ENCODE measurements at regions not wholly inside any gene's neighbourhood (a gene's known extent, or its start where the extent isn't known, plus 50 kb on each side); places are given as distances from the start of the nearest gene placed in this dataset.

GRCh38 chr3:118231578-118231977, 803.1 kb downstream of the IGSF11 start:
- Mint-ChIP-seq H3K4me3 (ENCODE audit: unreplicated experiment) (no peak overlapping the region), H3K27ac (ENCODE audit: unreplicated experiment) (no peak overlapping the region), H3K9me3 (ENCODE audit: unreplicated experiment) (no peaks in the 10 kb centered on the region), H3K27me3 (ENCODE audit: low read depth, unreplicated experiment) (no peaks in the 10 kb centered on the region), H3K36me3 (ENCODE audit: low read depth, unreplicated experiment) (no peaks in the 10 kb centered on the region), H3K4me1 (ENCODE audit: low read depth, unreplicated experiment) (no peaks in the 10 kb centered on the region)
- DNase-seq (ENCODE audit: low read depth) = no peak
- TF ChIP-seq CTCF (IDR thresholded peaks at IDR 0.05; ENCODE audit: insufficient read depth, low read depth, low read length) (no peak), EZH2 (IDR thresholded peaks at IDR 0.05; ENCODE audit: insufficient read depth, low read length) (no peak)
- no peaks in the 10 kb centered on the region for H4K20me1 ChIP-seq (ENCODE audit: insufficient read depth, low read length)
- no peak overlapping the region for H2AFZ ChIP-seq (ENCODE audit: low read depth, low read length)
- H3K4me1 ChIP-seq (ENCODE audit: insufficient read depth, low read length) = no peaks in the 10 kb centered on the region
- no peak overlapping the region for H3K9ac ChIP-seq (ENCODE audit: low read length)
- no peak overlapping the region for H3K4me2 ChIP-seq (ENCODE audit: low read length)
- no peaks in the 10 kb centered on the region for H3K79me2 ChIP-seq (ENCODE audit: insufficient read depth, low read length)
- no peaks in the 10 kb centered on the region for H3K27me3 ChIP-seq (ENCODE audit: insufficient read depth, low read length)
- H3K36me3 ChIP-seq (ENCODE audit: insufficient read depth, low read length) = no peaks in the 10 kb centered on the region
- no peaks in the 10 kb centered on the region for H3K9me3 ChIP-seq (ENCODE audit: insufficient read depth, low read depth, low read length)
- no peak overlapping the region for H3K4me3 ChIP-seq (ENCODE audit: insufficient read depth, low read depth, low read length)
- H3K27ac ChIP-seq (ENCODE audit: low read depth, low read length) = no peak overlapping the region
- FAIRE-seq = no peak

- Histone ChIP-seq H3K27me3 (ENCODE audit: insufficient read depth, low read length) (no peaks in the 10 kb centered on the region), H4K20me1 (ENCODE audit: insufficient read depth, low read length) (no peaks in the 10 kb centered on the region), H3K9me3 (ENCODE audit: insufficient read depth, low read depth, low read length) (no peaks in the 10 kb centered on the region), H3K9ac (ENCODE audit: low read length) (no peak overlapping the region), H3K4me1 (ENCODE audit: insufficient read depth, low read length) (no peaks in the 10 kb centered on the region), H3K79me2 (ENCODE audit: insufficient read depth, low read length) (no peaks in the 10 kb centered on the region), H3K4me2 (ENCODE audit: low read length) (no peak overlapping the region), H3K4me3 (ENCODE audit: insufficient read depth, low read depth, low read length) (no peak overlapping the region), H3K27ac (ENCODE audit: low read depth, low read length) (no peak overlapping the region), H3K36me3 (ENCODE audit: insufficient read depth, low read length) (no peaks in the 10 kb centered on the region), H2AFZ (ENCODE audit: low read depth, low read length) (no peak overlapping the region)
- no peak overlapping the region for H3K27ac Mint-ChIP-seq (ENCODE audit: unreplicated experiment)
- no peaks in the 10 kb centered on the region for H3K9me3 Mint-ChIP-seq (ENCODE audit: unreplicated experiment)
- no peaks in the 10 kb centered on the region for H3K36me3 Mint-ChIP-seq (ENCODE audit: low read depth, unreplicated experiment)
- H3K4me1 Mint-ChIP-seq (ENCODE audit: low read depth, unreplicated experiment) = no peaks in the 10 kb centered on the region
- FAIRE-seq (no peak), DNase-seq (ENCODE audit: low read depth) (no peak)
- TF ChIP-seq EZH2 (IDR thresholded peaks at IDR 0.05; ENCODE audit: insufficient read depth, low read length) = no peak
- no peak for TF ChIP-seq CTCF (IDR thresholded peaks at IDR 0.05; ENCODE audit: insufficient read depth, low read depth, low read length)
- no peaks in the 10 kb centered on the region for H3K27me3 Mint-ChIP-seq (ENCODE audit: low read depth, unreplicated experiment)
- H3K4me3 Mint-ChIP-seq (ENCODE audit: unreplicated experiment) = no peak overlapping the region
Measured at GRCh38 chr3:118239253-118239652, 795.4 kb downstream of the IGSF11 start.

GRCh38 chr3:118244761-118245160, 789.9 kb downstream of the IGSF11 start:
- Histone ChIP-seq H3K4me2 (ENCODE audit: low read length) (no peak overlapping the region), H3K27ac (ENCODE audit: low read depth, low read length) (no peak overlapping the region), H3K79me2 (ENCODE audit: insufficient read depth, low read length) (no peaks in the 10 kb centered on the region), H2AFZ (ENCODE audit: low read depth, low read length) (no peak overlapping the region), H3K4me1 (ENCODE audit: insufficient read depth, low read length) (no peaks in the 10 kb centered on the region), H4K20me1 (ENCODE audit: insufficient read depth, low read length) (no peaks in the 10 kb centered on the region), H3K4me3 (ENCODE audit: insufficient read depth, low read depth, low read length) (no peak overlapping the region), H3K9me3 (ENCODE audit: insufficient read depth, low read depth, low read length) (no peaks in the 10 kb centered on the region), H3K9ac (ENCODE audit: low read length) (no peak overlapping the region), H3K27me3 (ENCODE audit: insufficient read depth, low read length) (no peaks in the 10 kb centered on the region), H3K36me3 (ENCODE audit: insufficient read depth, low read length) (no peaks in the 10 kb centered on the region)
- Mint-ChIP-seq H3K4me3 (ENCODE audit: unreplicated experiment) (no peak overlapping the region), H3K9me3 (ENCODE audit: unreplicated experiment) (no peaks in the 10 kb centered on the region), H3K36me3 (ENCODE audit: low read depth, unreplicated experiment) (no peaks in the 10 kb centered on the region), H3K4me1 (ENCODE audit: low read depth, unreplicated experiment) (no peaks in the 10 kb centered on the region), H3K27ac (ENCODE audit: unreplicated experiment) (no peak overlapping the region), H3K27me3 (ENCODE audit: low read depth, unreplicated experiment) (no peaks in the 10 kb centered on the region)
- DNase-seq (ENCODE audit: low read depth) (no peak), FAIRE-seq (no peak)
- TF ChIP-seq CTCF (IDR thresholded peaks at IDR 0.05; ENCODE audit: insufficient read depth, low read depth, low read length) (no peak), EZH2 (IDR thresholded peaks at IDR 0.05; ENCODE audit: insufficient read depth, low read length) (no peak)

All from astrocyte (in vitro differentiated cells and primary cell).